ENCODE measurements at regions not wholly inside any gene's neighbourhood (a gene's known extent, or its start where the extent isn't known, plus 50 kb on each side); places are given as distances from the start of the nearest gene placed in this dataset.

DNA sequence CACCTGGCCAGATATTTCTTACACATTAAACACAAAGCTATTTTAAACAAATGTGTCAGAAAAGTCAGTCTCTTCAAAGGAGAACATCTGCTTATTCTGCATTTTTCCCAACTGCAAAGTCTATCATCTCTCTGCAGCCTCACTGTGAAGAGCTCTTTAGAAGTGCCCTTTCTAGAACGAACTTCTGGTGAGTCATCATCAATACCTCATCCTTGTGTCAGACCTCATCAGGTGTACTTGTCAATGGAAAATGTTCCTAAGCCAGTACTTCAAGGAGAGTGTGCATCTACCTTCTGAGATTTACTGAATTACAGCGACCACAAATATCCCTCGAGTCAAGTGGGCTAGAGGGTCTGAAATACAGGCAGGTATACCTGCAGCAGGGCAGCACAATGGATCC is 457.3 kb downstream of the LRIG3 start:
- no peaks in the 10 kb centered on the region for H3K9me3 ChIP-seq
- no peak overlapping the region for H3K4me3 ChIP-seq
- ATAC-seq (no peak), DNase-seq (no peak)
- H3K27ac ChIP-seq: no peak overlapping the region
- H3K36me3 ChIP-seq: no peaks in the 10 kb centered on the region
- TF ChIP-seq, protein P1, sequence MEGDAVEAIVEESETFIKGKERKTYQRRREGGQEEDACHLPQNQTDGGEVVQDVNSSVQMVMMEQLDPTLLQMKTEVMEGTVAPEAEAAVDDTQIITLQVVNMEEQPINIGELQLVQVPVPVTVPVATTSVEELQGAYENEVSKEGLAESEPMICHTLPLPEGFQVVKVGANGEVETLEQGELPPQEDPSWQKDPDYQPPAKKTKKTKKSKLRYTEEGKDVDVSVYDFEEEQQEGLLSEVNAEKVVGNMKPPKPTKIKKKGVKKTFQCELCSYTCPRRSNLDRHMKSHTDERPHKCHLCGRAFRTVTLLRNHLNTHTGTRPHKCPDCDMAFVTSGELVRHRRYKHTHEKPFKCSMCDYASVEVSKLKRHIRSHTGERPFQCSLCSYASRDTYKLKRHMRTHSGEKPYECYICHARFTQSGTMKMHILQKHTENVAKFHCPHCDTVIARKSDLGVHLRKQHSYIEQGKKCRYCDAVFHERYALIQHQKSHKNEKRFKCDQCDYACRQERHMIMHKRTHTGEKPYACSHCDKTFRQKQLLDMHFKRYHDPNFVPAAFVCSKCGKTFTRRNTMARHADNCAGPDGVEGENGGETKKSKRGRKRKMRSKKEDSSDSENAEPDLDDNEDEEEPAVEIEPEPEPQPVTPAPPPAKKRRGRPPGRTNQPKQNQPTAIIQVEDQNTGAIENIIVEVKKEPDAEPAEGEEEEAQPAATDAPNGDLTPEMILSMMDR (IDR thresholded peaks at IDR 0.05): no peak
- no peaks in the 10 kb centered on the region for H3K27me3 ChIP-seq
- no peaks in the 10 kb centered on the region for H3K4me1 ChIP-seq
- intact Hi-C loops (cut with DNase I): no loop called here

DNA sequence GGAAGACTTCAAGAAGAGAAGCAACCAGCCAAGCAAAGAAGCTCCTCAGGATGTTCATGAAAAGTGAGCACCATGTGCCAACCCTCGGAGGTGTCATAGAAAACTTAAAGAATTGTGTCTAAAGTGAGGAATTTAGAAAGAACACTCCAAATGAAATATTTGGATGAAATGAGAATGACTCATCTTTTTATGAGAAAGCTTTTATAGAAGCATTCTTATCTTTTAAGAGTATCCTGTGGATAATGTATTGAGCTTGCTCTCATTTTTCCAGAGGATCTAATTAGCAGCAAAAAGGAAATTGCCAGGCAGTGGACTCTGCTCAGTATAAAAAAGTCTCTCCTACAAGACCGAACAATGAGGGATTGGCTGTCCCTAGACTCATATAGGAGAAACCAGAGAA is 454.9 kb downstream of the LRIG3 start:
- DNase-seq (no peak), ATAC-seq (no peak)
- H3K27ac ChIP-seq: no peak overlapping the region
- no peaks in the 10 kb centered on the region for H3K27me3 ChIP-seq
- intact Hi-C loops (cut with DNase I): no loop called here
- no peaks in the 10 kb centered on the region for H3K36me3 ChIP-seq
- no peaks in the 10 kb centered on the region for H3K9me3 ChIP-seq
- TF ChIP-seq, protein P1 (IDR thresholded peaks at IDR 0.05): no peak
- no peak overlapping the region for H3K4me3 ChIP-seq
- no peaks in the 10 kb centered on the region for H3K4me1 ChIP-seq

DNA sequence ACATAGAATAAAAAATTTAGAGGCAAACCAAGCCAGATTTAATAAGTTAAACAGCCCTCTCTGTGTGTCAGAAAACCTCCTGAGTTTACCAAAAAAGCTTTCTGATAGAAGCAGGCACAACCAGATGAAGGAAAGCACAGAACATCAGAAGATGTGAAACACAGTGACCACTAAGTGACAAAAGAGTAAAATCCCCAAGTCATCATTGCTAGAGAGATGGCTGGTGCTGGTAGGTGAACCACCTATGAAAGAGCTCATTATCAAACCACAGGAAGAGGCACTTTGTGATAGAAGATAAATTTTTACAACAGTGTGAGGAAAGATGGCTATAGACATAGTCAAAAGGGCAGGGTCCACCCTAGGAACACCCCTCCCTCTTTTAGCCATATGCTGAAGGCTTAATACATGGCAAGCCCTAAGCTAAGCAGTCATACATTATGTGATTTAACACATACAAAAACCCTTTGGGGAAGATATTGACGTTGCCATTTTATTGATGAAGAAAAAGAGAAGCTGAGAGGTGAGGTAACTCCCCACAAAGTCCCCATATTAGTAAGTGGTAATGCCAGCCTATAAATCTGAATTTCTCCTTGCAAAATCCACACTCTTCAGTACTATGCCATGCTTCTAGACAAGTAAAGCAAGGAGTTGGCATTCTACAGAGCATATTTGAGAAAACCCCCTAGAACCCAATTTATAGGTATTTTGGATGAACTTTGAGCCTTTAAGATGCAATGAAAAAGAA is 449.9 kb downstream of the LRIG3 start:
- Histone ChIP-seq H3K4me1 (no peaks in the 10 kb centered on the region), H3K27ac (no peak overlapping the region), H3K27me3 (no peaks in the 10 kb centered on the region), H3K9me3 (no peaks in the 10 kb centered on the region), H3K4me3 (no peak overlapping the region), H3K36me3 (no peaks in the 10 kb centered on the region)
- TF ChIP-seq, protein P1 (IDR thresholded peaks at IDR 0.05): no peak
- DNase-seq (no peak), ATAC-seq (no peak)
- intact Hi-C loops (cut with DNase I): no loop called here

DNA sequence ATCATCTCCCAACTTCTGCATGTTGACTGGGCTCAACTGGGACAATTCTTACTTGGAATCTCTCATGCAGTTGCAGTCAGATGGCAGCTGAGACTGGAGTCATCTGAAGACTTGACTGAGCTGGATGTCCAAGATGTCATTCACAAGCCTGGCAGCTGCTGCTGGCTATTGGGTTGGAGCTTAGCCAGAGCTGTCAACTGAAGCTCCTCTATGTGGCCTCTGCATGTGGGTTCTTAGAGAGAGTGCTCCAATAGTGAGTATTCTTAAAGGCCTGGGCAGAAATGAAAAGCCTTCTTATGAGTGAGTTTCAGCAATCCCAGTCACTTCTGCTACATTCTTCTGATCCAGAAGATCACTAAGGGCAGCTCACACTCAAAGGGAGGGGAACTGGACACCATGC is 440.9 kb downstream of the LRIG3 start:
- Histone ChIP-seq H3K4me1 (no peaks in the 10 kb centered on the region), H3K4me3 (no peak overlapping the region), H3K27me3 (no peaks in the 10 kb centered on the region), H3K9me3 (no peaks in the 10 kb centered on the region), H3K36me3 (no peaks in the 10 kb centered on the region), H3K27ac (no peak overlapping the region)
- DNase-seq (no peak), ATAC-seq (no peak)
- intact Hi-C loops (cut with DNase I): no loop called here
- TF ChIP-seq, protein P1 (IDR thresholded peaks at IDR 0.05): no peak

DNA sequence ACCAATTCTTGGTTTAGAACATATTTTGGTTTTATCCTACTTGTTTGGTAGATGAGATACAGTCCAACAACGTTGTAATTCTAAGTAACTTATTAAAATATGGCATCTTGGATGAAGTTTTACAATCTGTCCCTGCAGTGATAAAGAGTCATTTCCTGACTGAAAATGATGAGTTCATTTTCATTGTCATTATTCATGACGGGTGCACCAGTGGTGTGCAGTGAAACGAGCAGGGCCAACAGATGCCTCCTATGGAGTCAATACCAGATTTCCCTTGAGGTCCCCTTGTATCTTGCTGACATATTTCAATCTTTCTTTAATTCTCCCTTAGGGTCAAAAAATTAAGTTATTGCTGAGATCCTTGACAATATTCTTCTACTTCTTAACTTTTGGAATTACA is 438.5 kb downstream of the LRIG3 start:
- TF ChIP-seq, protein P1 (IDR thresholded peaks at IDR 0.05): no peak
- intact Hi-C loops (cut with DNase I): no loop called here

DNA sequence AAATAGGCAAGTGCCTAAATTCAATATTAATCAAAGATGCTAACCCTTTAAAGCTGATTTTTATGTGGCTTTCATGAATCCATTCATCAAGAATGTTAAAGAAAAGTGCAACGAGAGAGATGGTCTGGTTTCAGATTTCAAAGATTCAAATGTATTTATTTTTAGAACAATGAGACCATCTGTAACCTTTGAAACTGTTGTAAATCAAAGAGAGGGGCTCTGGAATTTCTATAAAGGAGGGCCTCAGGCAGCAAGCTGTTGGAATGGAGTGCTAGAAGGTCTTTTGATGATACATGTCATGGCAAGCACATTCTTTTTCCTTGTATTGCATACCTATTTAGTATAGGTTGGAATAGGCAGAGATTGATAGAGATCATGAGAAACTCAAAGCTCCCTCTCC is 433.0 kb downstream of the LRIG3 start:
- Histone ChIP-seq H3K9me3 (no peaks in the 10 kb centered on the region), H3K36me3 (no peaks in the 10 kb centered on the region)
- intact Hi-C loops (cut with DNase I): no loop called here

More for the DNA sequence above, 438.5 kb downstream of the LRIG3 start:
- Histone ChIP-seq H3K27ac (no peak overlapping the region), H3K4me1 (no peaks in the 10 kb centered on the region), H3K4me3 (no peak overlapping the region), H3K36me3 (no peaks in the 10 kb centered on the region), H3K27me3 (no peaks in the 10 kb centered on the region), H3K9me3 (no peaks in the 10 kb centered on the region)
- no peak for DNase-seq
- no peak for ATAC-seq

More for the DNA sequence above, 433.0 kb downstream of the LRIG3 start:
- TF ChIP-seq, protein P1 (IDR thresholded peaks at IDR 0.05): no peak
- no peak for ATAC-seq
- DNase-seq: no peak
- Histone ChIP-seq H3K27me3 (no peaks in the 10 kb centered on the region), H3K4me3 (no peak overlapping the region), H3K4me1 (no peaks in the 10 kb centered on the region), H3K27ac (no peak overlapping the region)
